ENCODE measurements at regions not wholly inside any gene's neighbourhood (a gene's known extent, or its start where the extent isn't known, plus 50 kb on each side); places are given as distances from the start of the nearest gene placed in this dataset.
"Not testable (repeated sequence)": the region's sequence is repeated elsewhere in the genome, so short reads cannot be mapped to it uniquely, and the experiment has no call there.

- Histone ChIP-seq H3K27ac (no peak overlapping the region), H3K4me1 (peaks cover 0 to 28% (median 11%) of the 10 kb centered on the region in 4 donors), H3K36me3 (no peaks in the 10 kb centered on the region), H3K9me3 (no peaks in the 10 kb centered on the region), H3K27me3 (no peaks in the 10 kb centered on the region), H3K4me3 (no peak overlapping the region)
- no peak for DNase-seq
- intact Hi-C loops (cut with DNase I; ENCODE audit: low total_unique reads) = no loop called here
- no peak for TF ChIP-seq CTCF (IDR thresholded peaks at IDR 0.05)
Measured at GRCh38 chr11:87600938-87601337, 563.2 kb downstream of the TMEM135 start.

DNA sequence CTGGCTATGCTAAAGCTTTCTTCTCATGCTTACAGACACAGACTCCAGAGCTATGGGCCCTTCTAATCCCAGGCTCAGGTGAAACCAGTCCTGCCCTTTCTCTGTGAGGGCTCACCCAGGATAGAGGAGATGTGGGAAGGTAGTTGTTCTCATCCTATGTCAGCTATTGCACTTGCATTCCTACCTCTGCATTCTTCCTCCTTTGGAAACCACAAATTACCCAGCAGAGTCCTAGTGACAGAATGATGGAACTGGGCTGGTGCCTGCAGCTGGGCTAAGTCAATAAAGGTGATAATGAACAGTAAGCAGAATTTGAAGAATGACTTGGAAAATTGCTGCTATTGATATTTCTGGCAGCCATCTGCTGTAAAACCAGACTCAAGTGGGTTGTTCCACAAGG, 560.0 kb downstream of the TMEM135 start:
- no peak for TF ChIP-seq CTCF (IDR thresholded peaks at IDR 0.05)
- H3K27ac ChIP-seq = no peak overlapping the region
- H3K4me1 ChIP-seq = peaks cover 0 to 16% (median 0%) of the 10 kb centered on the region in 4 donors
- intact Hi-C loops (cut with DNase I; ENCODE audit: low total_unique reads) = no loop called here
- H3K4me3 ChIP-seq = no peak overlapping the region
- H3K36me3 ChIP-seq = no peaks in the 10 kb centered on the region
- H3K27me3 ChIP-seq = no peaks in the 10 kb centered on the region
- DNase-seq = no peak
- peaks cover 0 to 5% (median 0%) of the 10 kb centered on the region in 3 donors for H3K9me3 ChIP-seq

GRCh38 chr11:87596176-87596575, 558.4 kb downstream of the TMEM135 start:
- Histone ChIP-seq H3K4me1 (peaks cover 0 to 13% (median 0%) of the 10 kb centered on the region in 4 donors), H3K27me3 (no peaks in the 10 kb centered on the region), H3K9me3 (peaks cover 0 to 7% (median 5%) of the 10 kb centered on the region in 3 donors), H3K4me3 (no peak overlapping the region), H3K36me3 (no peaks in the 10 kb centered on the region), H3K27ac (no peak overlapping the region)
- intact Hi-C loops (cut with DNase I; ENCODE audit: low total_unique reads) = no loop called here
- DNase-seq = no peak
- no peak for TF ChIP-seq CTCF (IDR thresholded peaks at IDR 0.05)

GRCh38 chr11:87589082-87589481, 551.3 kb downstream of the TMEM135 start:
- no peak for TF ChIP-seq CTCF (IDR thresholded peaks at IDR 0.05)
- Histone ChIP-seq H3K9me3 (peaks cover 0 to 7% (median 5%) of the 10 kb centered on the region in 3 donors), H3K27me3 (no peaks in the 10 kb centered on the region), H3K4me3 (no peak overlapping the region), H3K4me1 (no peaks in the 10 kb centered on the region), H3K27ac (no peak overlapping the region), H3K36me3 (no peaks in the 10 kb centered on the region)
- no peak for DNase-seq
- intact Hi-C loops (cut with DNase I; ENCODE audit: low total_unique reads) = no loop called here

- H3K4me3 ChIP-seq; intact Hi-C loops (cut with DNase I; ENCODE audit: low total_unique reads); H3K27me3 ChIP-seq; H3K9me3 ChIP-seq; H3K36me3 ChIP-seq; DNase-seq; H3K27ac ChIP-seq; H3K4me1 ChIP-seq: not testable (repeated sequence)
Measured at GRCh38 chr11:87585613-87586012, 547.9 kb downstream of the TMEM135 start.

- H3K4me3 ChIP-seq = no peak overlapping the region
- no peak for TF ChIP-seq CTCF (IDR thresholded peaks at IDR 0.05)
- no peaks in the 10 kb centered on the region for H3K36me3 ChIP-seq
- no peak for DNase-seq
- no peaks in the 10 kb centered on the region for H3K27me3 ChIP-seq
- no peaks in the 10 kb centered on the region for H3K9me3 ChIP-seq
- intact Hi-C loops (cut with DNase I; ENCODE audit: low total_unique reads) = no loop called here
- no peak overlapping the region for H3K27ac ChIP-seq
- no peaks in the 10 kb centered on the region for H3K4me1 ChIP-seq
Measured at GRCh38 chr11:87583931-87584330, 546.2 kb downstream of the TMEM135 start.

All from tibial artery (tissue), 4 donors.